K562 (cell line): ENCODE measurements at regions not wholly inside any gene's neighbourhood (a gene's known extent, or its start where the extent isn't known, plus 50 kb on each side); places are given as distances from the start of the nearest gene placed in this dataset.

Experiments used
- ATAC-seq: fragments of 200-7000 bp; cut with Tn5 transposase; 3 replicates; pipeline ENCODE4 v1.9.1; 2020; ENCODE audit warnings: moderate library complexity
- BruUV-seq: library from RNA; stranded (reverse); fragments of 400-500 nt; replicated peaks from 2 replicates; lab custom pipeline; 2021; lab: Mats Ljungman, UMichigan
- CTCF ChIA-PET: fragments of 300-600 bp; formaldehyde crosslinking; extraction: SDS; loops from one replicate; lab custom pipeline; 2021; ENCODE audit warnings: low intra/inter-chr PET ratio; lab: Yijun Ruan, JAX
- POLR2A ChIA-PET: fragments of 300-600, 350-650 bp; sonication (Branson Sonifier 250); formaldehyde crosslinking; extraction: SDS; loops from one replicate; lab custom pipeline; 2021; ENCODE audit warnings: antibody characterized with exemption, inconsistent platforms; lab: Yijun Ruan, JAX
- DNase-seq, 4 experiments: peaks; one replicate each; pipeline versions ENCODE4 v3.0.0 to v3.0.0-alpha.2; 2011 to 2018; ENCODE audit warnings: low spot score in 3 of 4, mixed read lengths in 3 of 4; ENCODE audit errors: extremely low read depth in 1 of 4
- FAIRE-seq: peaks from 2 replicates; lab custom pipeline; 2011; peaks lifted over from hg19 to GRCh38; lab: Jason Lieb, UNC
- H2AFZ ChIP-seq: 2 replicates; pipeline ENCODE4 v1.6.0; 2011; ENCODE audit warnings: low read depth, low read length, control low read depth, inconsistent platforms
- H3K27ac ChIP-seq: fragments of 200-600 bp; 3 replicates; pipeline ENCODE4 v1.8.0; 2011; ENCODE audit warnings: low read depth, mild to moderate bottlenecking, control low read depth, inconsistent platforms, low read length, moderate library complexity, mixed read lengths; ENCODE audit errors: extremely low read depth
- H3K27me3 ChIP-seq, 2 experiments: fragments of 300-600 bp in 1 of 2; 2 replicates in 1 of 2; 3 replicates in 1 of 2; pipeline versions ENCODE4 v1.6.0 to v1.8.0; 2011; ENCODE audit warnings: inconsistent platforms in 2 of 2, low read length in 2 of 2, mild to moderate bottlenecking in 1 of 2, mixed read lengths in 1 of 2, moderate library complexity in 1 of 2; ENCODE audit not compliant: control insufficient read depth in 2 of 2, insufficient read depth in 2 of 2
- H3K36me3 ChIP-seq: fragments of 300-600 bp; 3 replicates; pipeline ENCODE4 v1.8.0; 2011; ENCODE audit warnings: mild to moderate bottlenecking, low read length, inconsistent platforms; ENCODE audit not compliant: control insufficient read depth, insufficient read depth
- H3K4me1 ChIP-seq, 2 experiments: fragments of 200-600 bp in 1 of 2; replicated peaks in 1 of 2; 2 replicates in 1 of 2; 3 replicates in 1 of 2; pipeline versions ENCODE4 v1.5.1 to v1.8.0; 2011; ENCODE audit warnings: inconsistent platforms in 2 of 2, low read length in 2 of 2, mild to moderate bottlenecking in 1 of 2, mixed read lengths in 1 of 2, moderate library complexity in 1 of 2; ENCODE audit not compliant: control insufficient read depth in 2 of 2, insufficient read depth in 2 of 2
- H3K4me2 ChIP-seq: 2 replicates; pipeline ENCODE4 v1.6.1; 2011; ENCODE audit warnings: low read length, control low read depth, inconsistent platforms, mixed read lengths; ENCODE audit not compliant: insufficient read depth
- H3K4me3 ChIP-seq: fragments of 200-600 bp; sonication (generic), shearing (Covaris generic); 2 replicates; pipeline ENCODE4 v1.5.1; 2016; ENCODE audit warnings: control low read depth, inconsistent platforms
- H3K79me2 ChIP-seq: fragments of 200-600 bp; 3 replicates; pipeline ENCODE4 v1.8.0; 2011; ENCODE audit warnings: low read length, inconsistent platforms; ENCODE audit not compliant: control insufficient read depth, insufficient read depth
- H3K9ac ChIP-seq, 2 experiments: 2 replicates each; pipeline versions ENCODE4 v1.6.0 to v1.6.1; 2011; ENCODE audit warnings: low read depth in 2 of 2, low read length in 2 of 2, control low read depth in 1 of 2, inconsistent platforms in 1 of 2, mild to moderate bottlenecking in 1 of 2, mixed read lengths in 1 of 2; ENCODE audit not compliant: insufficient read depth in 1 of 2
- H3K9me1 ChIP-seq: one replicate; pipeline ENCODE4 v1.6.0; 2011; ENCODE audit warnings: inconsistent platforms, mild to moderate bottlenecking, low read length, moderate library complexity; ENCODE audit not compliant: control insufficient read depth, insufficient read depth
- H3K9me3 ChIP-seq: replicated peaks from 2 replicates; pipeline ENCODE4 v1.5.1; 2011; ENCODE audit warnings: low read depth, low read length, inconsistent platforms; ENCODE audit not compliant: control insufficient read depth, insufficient read depth
- H4K20me1 ChIP-seq: replicated peaks from 2 replicates; pipeline ENCODE4 v1.6.1; 2011; ENCODE audit warnings: low read length, inconsistent platforms, mixed read lengths; ENCODE audit not compliant: control insufficient read depth, insufficient read depth
- ARID2 ChIP-seq: fragments of 450-650 bp; IDR thresholded peaks from 2 replicates; pipeline ENCODE4 v1.6.1; 2017; ENCODE audit warnings: antibody characterized with exemption, mild to moderate bottlenecking
- BRD9 ChIP-seq: fragments of 450-650 bp; IDR thresholded peaks from 2 replicates; pipeline ENCODE4 v1.6.1; 2018; ENCODE audit warnings: low read depth; ENCODE audit not compliant: partially characterized antibody
- CREM ChIP-seq: IDR thresholded peaks from 2 replicates; pipeline ENCODE4 v1.6.1; 2014; ENCODE audit warnings: antibody characterized with exemption, low read depth
- DIDO1 ChIP-seq: fragments of 450-650 bp; IDR thresholded peaks from 2 replicates; pipeline ENCODE4 v1.6.1; 2016; ENCODE audit warnings: low read depth, missing biosample characterization, missing genetic modification characterization
- GTF2A2 ChIP-seq: IDR thresholded peaks from 2 replicates; pipeline ENCODE4 v1.6.1; 2016; ENCODE audit warnings: mild to moderate bottlenecking, missing genetic modification characterization, missing compliant biosample characterization
- PCBP1 ChIP-seq: fragments of 200-400 bp; formaldehyde crosslinking; IDR thresholded peaks from 2 replicates; pipeline ENCODE4 v1.6.1; 2018; ENCODE audit warnings: mild to moderate bottlenecking, low read depth, low read length; ENCODE audit not compliant: poor library complexity, severe bottlenecking
- POLR2G ChIP-seq: fragments of 200-400 bp; formaldehyde crosslinking; IDR thresholded peaks from 2 replicates; pipeline ENCODE4 v1.6.1; 2017; ENCODE audit warnings: low read depth, mild to moderate bottlenecking, antibody characterized with exemption, low read length, moderate library complexity
- POLR2H ChIP-seq: IDR thresholded peaks from 2 replicates; pipeline ENCODE4 v1.6.1; 2016; ENCODE audit warnings: missing genetic modification characterization, low read depth, mild to moderate bottlenecking, control low read depth, missing compliant biosample characterization, moderate library complexity
- PTBP1 ChIP-seq: fragments of 200-400 bp; formaldehyde crosslinking; IDR thresholded peaks from 2 replicates; pipeline ENCODE4 v1.6.1; 2017; ENCODE audit warnings: low read depth, low read length
- TCF7 ChIP-seq: sonication (generic); IDR thresholded peaks from 2 replicates; pipeline ENCODE4 v1.6.1; 2016; ENCODE audit warnings: antibody characterized with exemption, borderline replicate concordance
- ZBTB8A ChIP-seq: fragments of 450-650 bp; IDR thresholded peaks from 2 replicates; pipeline ENCODE4 v1.6.1; 2018; ENCODE audit warnings: mild to moderate bottlenecking, moderate library complexity; ENCODE audit not compliant: partially characterized antibody
- WGBS: fragments of 100-300 bp; shearing (Covaris generic); methylation state at CpG from one replicate; pipeline ENCODE4 v1.1.6; 2016; ENCODE audit warnings: low coverage, mixed read lengths; ENCODE audit not compliant: insufficient coverage; ENCODE audit errors: missing lambda C conversion rate; 5-methylcytosine and 5-hydroxymethylcytosine counted together
- in situ Hi-C: fragments of 300-500 bp; cut with MboI; formaldehyde crosslinking; loops from 4 replicates; pipeline ENCODE4 v1.15.0; 2018; ENCODE audit warnings: inconsistent platforms, mixed read lengths
- intact Hi-C: fragments of 100-400 bp; cut with micrococcal nuclease; formaldehyde crosslinking; loops from 2 replicates; pipeline ENCODE4 v1.14.2; 2022
- TF ChIP-seq, protein P1 (sequence below): fragments of 450-650 bp; formaldehyde crosslinking; conservative IDR thresholded peaks from 2 replicates; pipeline ENCODE4 v1.4.0; 2022; ENCODE audit warnings: mild to moderate bottlenecking, missing genetic modification characterization

DNA sequence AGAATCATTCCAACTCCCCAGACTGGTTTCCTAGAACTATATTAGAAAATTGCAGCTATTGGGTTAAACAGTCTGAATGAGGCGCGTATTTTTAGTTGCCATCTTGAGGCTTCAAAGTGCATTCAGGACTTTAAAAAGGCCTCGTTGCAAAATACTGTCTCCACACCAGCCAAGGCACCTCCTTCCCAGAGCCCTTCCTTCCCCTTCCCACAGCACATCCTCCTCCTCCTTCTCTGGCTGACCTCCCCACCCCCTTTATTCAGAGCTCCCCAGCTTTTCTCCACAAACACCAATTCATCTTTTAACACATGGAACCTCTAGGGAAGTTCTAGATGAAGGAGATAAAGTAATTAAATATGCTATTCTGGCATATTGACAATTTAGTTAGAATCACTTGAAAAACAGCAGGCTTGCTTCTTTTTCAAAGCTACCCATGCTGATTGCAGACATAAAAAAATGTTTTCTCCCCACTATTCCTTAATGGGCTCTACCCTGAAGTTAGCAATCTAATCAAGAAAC is 90.3 kb downstream of the RTP5 start:
- H3K36me3 ChIP-seq = no peaks in the 10 kb centered on the region
- POLR2A ChIA-PET = no interaction called here
- WGBS = 66% methylated on average over 3 of the region's 3 CpGs
- in situ Hi-C loops = no loop called here
- H3K4me1 ChIP-seq = peaks cover 3 to 5% of the 10 kb centered on the region in 2 experiments
- no peaks in the 10 kb centered on the region for H3K9me3 ChIP-seq
- H3K4me3 ChIP-seq = no peak overlapping the region
- H2AFZ ChIP-seq = no peak overlapping the region
- no peak for TF ChIP-seq POLR2H (tag)
- TF ChIP-seq BRD9 = no peak
- TF ChIP-seq POLR2G = no peak
- TF ChIP-seq ZBTB8A = no peak
- TF ChIP-seq, all 486 proteins: peak for 0
- Histone ChIP-seq H3K9me1 (no peaks in the 10 kb centered on the region), H3K27ac (no peak overlapping the region), H3K4me2 (no peak overlapping the region), H4K20me1 (no peaks in the 10 kb centered on the region), H3K27me3 (no peaks in the 10 kb centered on the region), H3K9ac (no peak overlapping the region), H3K79me2 (no peaks in the 10 kb centered on the region)
- BruUV-seq = no TSS peak
- ATAC-seq (no peak), DNase-seq (no peak), FAIRE-seq (no peak)
- CTCF ChIA-PET = no interaction called here
- intact Hi-C loops = no loop called here

DNA sequence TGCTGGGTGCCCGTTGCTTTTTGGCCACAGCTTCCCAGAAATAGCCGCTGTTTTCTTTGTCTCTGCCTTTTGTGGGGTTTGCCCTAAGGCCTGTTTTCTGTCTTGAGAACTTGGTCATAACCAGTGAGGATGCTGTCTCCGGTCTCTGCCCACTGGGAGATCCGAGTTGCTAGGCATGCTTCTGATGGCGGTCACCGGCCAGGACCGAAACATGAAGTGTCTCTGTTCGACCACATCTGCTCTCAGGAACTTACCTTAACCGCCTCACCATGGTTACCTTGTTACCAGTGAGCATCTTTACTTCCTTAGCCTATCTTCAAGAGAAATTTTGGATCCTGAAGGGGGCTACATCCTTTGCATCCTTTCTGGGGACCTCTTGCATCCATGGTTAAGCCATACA is 91.9 kb downstream of the RTP5 start:
- WGBS = 53% methylated on average over 7 of the region's 9 CpGs
- POLR2A ChIA-PET = no interaction called here
- Histone ChIP-seq H3K4me3 (no peak overlapping the region), H3K4me2 (no peak overlapping the region)
- in situ Hi-C loops = no loop called here
- CTCF ChIA-PET = no interaction called here
- no peak for DNase-seq
- ATAC-seq = no peak
- TF ChIP-seq DIDO1 = no peak
- no peak for TF ChIP-seq ARID2
- TF ChIP-seq PTBP1 = no peak
- no peak for TF ChIP-seq TCF7
- TF ChIP-seq GTF2A2 (tag) = no peak
- TF ChIP-seq PCBP1 = no peak
- TF ChIP-seq, protein P1, sequence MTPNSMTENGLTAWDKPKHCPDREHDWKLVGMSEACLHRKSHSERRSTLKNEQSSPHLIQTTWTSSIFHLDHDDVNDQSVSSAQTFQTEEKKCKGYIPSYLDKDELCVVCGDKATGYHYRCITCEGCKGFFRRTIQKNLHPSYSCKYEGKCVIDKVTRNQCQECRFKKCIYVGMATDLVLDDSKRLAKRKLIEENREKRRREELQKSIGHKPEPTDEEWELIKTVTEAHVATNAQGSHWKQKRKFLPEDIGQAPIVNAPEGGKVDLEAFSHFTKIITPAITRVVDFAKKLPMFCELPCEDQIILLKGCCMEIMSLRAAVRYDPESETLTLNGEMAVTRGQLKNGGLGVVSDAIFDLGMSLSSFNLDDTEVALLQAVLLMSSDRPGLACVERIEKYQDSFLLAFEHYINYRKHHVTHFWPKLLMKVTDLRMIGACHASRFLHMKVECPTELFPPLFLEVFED = no peak
- no peak for TF ChIP-seq CREM
- TF ChIP-seq, all 486 proteins: peak for 0
- Histone ChIP-seq H3K79me2 (no peaks in the 10 kb centered on the region), H3K27ac (no peak overlapping the region), H3K9me3 (no peaks in the 10 kb centered on the region), H4K20me1 (no peaks in the 10 kb centered on the region), H3K9ac (no peak overlapping the region), H2AFZ (no peak overlapping the region), H3K9me1 (no peaks in the 10 kb centered on the region), H3K27me3 (no peaks in the 10 kb centered on the region), H3K4me1 (peaks cover 8 to 10% of the 10 kb centered on the region in 2 experiments), H3K36me3 (no peaks in the 10 kb centered on the region)
- FAIRE-seq = no peak
- no TSS peak for BruUV-seq
- intact Hi-C loops = no loop called here
